ENCODE measurements at regions not wholly inside any gene's neighbourhood (a gene's known extent, or its start where the extent isn't known, plus 50 kb on each side); places are given as distances from the start of the nearest gene placed in this dataset.
A peak's percentile ranks its signal among the peaks of the same experiment; 100 is the strongest.

DNA sequence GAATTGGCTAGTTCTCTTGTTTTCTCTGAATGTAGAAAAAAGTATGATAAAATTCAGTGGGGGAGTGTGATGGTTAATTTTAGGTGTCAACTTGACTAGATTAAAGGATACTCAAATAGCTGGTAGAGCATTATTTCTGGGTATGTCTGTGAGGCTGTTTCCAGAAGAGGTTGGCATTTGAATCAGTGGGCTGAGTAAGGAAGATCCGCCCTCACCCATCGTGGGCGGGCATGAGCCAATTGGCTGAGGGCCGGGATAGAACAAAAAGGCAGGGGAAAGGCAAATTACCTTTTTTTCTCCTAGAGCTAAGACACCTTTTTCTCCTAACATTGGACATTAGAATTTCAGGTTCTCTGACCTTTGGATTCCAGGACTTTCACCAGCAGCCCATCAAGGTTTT lies 667.6 kb upstream of the SLC8A1 start:
- no peak overlapping the region for H3K4me3 ChIP-seq (ENCODE audit: low read depth, low read length)
- TF ChIP-seq, protein P1, sequence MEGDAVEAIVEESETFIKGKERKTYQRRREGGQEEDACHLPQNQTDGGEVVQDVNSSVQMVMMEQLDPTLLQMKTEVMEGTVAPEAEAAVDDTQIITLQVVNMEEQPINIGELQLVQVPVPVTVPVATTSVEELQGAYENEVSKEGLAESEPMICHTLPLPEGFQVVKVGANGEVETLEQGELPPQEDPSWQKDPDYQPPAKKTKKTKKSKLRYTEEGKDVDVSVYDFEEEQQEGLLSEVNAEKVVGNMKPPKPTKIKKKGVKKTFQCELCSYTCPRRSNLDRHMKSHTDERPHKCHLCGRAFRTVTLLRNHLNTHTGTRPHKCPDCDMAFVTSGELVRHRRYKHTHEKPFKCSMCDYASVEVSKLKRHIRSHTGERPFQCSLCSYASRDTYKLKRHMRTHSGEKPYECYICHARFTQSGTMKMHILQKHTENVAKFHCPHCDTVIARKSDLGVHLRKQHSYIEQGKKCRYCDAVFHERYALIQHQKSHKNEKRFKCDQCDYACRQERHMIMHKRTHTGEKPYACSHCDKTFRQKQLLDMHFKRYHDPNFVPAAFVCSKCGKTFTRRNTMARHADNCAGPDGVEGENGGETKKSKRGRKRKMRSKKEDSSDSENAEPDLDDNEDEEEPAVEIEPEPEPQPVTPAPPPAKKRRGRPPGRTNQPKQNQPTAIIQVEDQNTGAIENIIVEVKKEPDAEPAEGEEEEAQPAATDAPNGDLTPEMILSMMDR (IDR thresholded peaks at IDR 0.05; ENCODE audit: insufficient read depth, low read depth, low read length, missing control alignments): no peak
- no peak for DNase-seq (ENCODE audit: low read depth)

DNA sequence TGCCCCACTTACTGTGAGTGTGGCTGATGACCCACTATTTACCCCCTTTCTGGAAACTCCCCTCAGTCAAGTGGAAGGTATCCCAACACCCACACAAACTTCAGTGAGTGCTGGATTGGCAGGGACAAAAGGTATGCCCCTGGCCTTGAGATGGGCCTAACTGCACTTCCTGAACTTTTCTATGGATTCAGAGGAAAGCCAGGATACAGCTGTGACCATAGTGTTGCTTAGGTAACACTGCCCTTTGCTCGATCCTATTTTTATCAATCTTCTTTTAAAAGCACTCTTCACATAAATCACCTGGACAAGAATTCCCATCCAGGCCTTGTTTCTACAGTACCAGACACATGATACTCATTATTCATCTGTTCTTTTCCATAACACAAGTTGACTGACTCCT lies 671.5 kb upstream of the SLC8A1 start:
- DNase-seq (ENCODE audit: low read depth): no peak
- H3K4me3 ChIP-seq (ENCODE audit: low read depth, low read length): no peak overlapping the region
- TF ChIP-seq, protein P1 (IDR thresholded peaks at IDR 0.05; ENCODE audit: insufficient read depth, low read depth, low read length, missing control alignments): no peak

DNA sequence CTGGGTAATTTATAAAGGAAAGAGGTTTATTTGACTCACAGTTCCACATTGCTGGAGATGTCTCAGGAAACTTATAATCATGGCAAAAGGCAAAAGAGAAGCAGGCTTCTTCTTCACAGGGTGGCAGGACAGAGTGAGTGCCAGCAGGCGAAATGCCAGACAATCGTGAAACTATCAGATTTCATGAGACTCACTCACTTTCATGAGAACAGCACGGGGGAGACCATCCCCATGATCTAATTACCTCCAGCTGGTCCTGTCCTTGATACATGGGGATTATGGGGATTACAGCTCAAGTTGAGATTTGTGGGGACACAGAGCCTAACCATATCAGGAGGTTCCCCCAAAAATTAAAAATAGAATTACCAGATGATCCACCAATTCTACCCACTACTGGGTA lies 675.5 kb upstream of the SLC8A1 start:
- no peak overlapping the region for H3K4me3 ChIP-seq (ENCODE audit: low read depth, low read length)
- no peak for DNase-seq (ENCODE audit: low read depth)
- TF ChIP-seq, protein P1 (IDR thresholded peaks at IDR 0.05; ENCODE audit: insufficient read depth, low read depth, low read length, missing control alignments): no peak

DNA sequence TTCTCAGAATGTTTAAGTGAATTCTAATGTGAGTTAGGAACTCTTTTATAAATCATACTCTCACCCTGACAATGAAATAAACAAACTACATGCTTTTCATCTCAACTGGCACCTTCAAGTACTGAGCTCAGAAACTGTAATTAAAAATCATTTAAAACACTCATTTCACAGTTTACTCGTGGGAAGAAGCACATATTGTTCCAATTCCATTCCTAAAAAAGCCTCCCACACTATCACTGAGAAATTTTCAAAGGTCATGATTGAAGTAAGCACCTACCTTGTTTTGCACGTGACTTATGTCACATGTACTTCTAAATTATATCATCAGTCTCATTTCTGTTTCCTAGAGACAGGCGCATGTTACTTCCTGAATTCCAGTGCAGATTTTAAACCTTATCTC lies 678.1 kb upstream of the SLC8A1 start:
- DNase-seq (ENCODE audit: low read depth): no peak
- no peak overlapping the region for H3K4me3 ChIP-seq (ENCODE audit: low read depth, low read length)
- TF ChIP-seq, protein P1 (IDR thresholded peaks at IDR 0.05; ENCODE audit: insufficient read depth, low read depth, low read length, missing control alignments): no peak

DNA sequence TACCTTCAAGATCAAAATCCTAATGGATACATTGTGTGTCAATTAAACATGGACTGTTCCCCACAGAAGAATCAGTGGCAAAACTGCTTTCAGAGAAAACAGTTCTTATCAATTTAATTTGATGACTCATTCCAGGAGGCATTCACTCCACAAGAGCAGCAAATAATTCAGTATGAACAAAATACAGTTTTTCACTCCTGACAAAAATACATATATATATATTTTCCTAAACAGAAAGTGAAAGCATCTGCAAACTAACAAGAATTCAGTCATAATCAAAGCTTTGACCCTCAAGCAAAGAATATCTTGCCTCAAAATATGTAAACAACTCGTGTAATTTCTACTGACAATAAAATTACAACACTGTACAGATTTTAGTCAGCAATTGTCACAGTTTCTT lies 685.1 kb upstream of the SLC8A1 start:
- TF ChIP-seq, protein P1 (IDR thresholded peaks at IDR 0.05; ENCODE audit: insufficient read depth, low read depth, low read length, missing control alignments): no peak
- H3K4me3 ChIP-seq (ENCODE audit: low read depth, low read length): no peak overlapping the region
- DNase-seq (ENCODE audit: low read depth): peak; percentile 5

DNA sequence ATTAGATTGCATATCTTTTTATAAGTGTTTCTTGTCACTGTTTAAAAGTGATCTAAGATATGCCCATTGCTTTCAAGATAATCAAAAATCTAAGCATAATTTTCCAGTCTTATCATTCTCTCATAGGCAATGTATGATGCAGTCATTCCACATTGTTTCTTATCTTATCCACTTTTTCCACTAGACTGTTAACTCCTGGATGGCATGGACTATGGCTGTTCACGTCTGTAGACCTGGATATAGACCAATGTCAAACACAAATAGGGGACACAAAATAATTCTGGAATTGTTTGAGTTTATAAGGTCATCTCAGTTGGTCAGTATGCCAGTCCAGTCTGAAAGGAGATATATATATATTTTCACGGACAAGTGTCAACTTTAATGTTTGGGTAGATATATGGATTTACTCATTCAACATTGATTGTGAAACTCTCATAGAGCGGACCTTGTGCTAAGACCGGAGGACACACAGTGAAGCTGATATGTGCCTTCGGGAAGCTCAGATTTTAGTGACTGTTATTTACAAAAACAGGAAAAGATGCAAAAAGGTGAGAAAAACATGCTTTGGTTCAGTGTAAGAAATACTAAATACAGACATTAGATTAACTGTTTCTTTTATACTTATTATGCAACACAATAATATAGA lies 689.4 kb upstream of the SLC8A1 start:
- TF ChIP-seq, protein P1 (IDR thresholded peaks at IDR 0.05; ENCODE audit: insufficient read depth, low read depth, low read length, missing control alignments): no peak

DNA sequence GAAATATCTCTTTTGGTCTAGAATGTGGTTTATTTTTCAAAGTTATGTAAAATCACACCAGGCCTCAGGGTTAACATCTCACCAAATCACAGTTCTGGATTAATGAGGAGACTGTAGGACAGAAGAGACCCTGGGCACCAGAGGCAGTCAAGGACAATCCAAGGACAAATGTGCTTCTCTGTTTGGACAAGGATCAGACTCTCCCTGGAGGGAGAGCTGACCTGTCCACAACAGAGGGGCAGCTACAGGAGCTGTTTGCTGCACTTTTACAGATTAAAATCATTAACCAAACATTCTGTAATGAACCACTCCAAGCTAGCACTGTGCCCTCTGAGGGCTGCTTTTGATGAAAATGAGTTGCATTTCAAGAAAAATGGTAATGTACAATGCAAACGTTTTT lies 690.6 kb upstream of the SLC8A1 start:
- H3K4me3 ChIP-seq (ENCODE audit: low read depth, low read length): no peak overlapping the region
- TF ChIP-seq, protein P1 (IDR thresholded peaks at IDR 0.05; ENCODE audit: insufficient read depth, low read depth, low read length, missing control alignments): no peak
- DNase-seq (ENCODE audit: low read depth): no peak

More for the DNA sequence above, 689.4 kb upstream of the SLC8A1 start:
- H3K4me3 ChIP-seq (ENCODE audit: low read depth, low read length): no peak overlapping the region
- DNase-seq (ENCODE audit: low read depth): no peak

All from GM12865 (cell line).